HEK293 (cell line): ENCODE measurements at regions not wholly inside any gene's neighbourhood (a gene's known extent, or its start where the extent isn't known, plus 50 kb on each side); places are given as distances from the start of the nearest gene placed in this dataset.

ENCODE experiments used
- CTCF ChIA-PET: fragments of 350-600 bp; formaldehyde crosslinking; extraction: SDS; loops from one replicate; lab custom pipeline; 2021; ENCODE audit warnings: antibody characterized with exemption; lab: Yijun Ruan, JAX
- POLR2A ChIA-PET: fragments of 300-600 bp; formaldehyde crosslinking; extraction: SDS; loops from one replicate; lab custom pipeline; 2020; ENCODE audit warnings: antibody characterized with exemption, inconsistent platforms; lab: Yijun Ruan, JAX
- H3K27ac ChIP-seq: fragments of 200-500 bp; sonication (Bioruptor generic); 2 replicates; pipeline ENCODE4 v1.5.1; 2014; ENCODE audit warnings: low read depth, low read length, control low read depth, inconsistent platforms; ENCODE audit errors: extremely low read depth
- H3K36me3 ChIP-seq, 2 experiments: fragments of 200-500 bp in 1 of 2; sonication (Bioruptor generic) in 1 of 2; 1 replicate in 1 of 2; 2 replicates in 1 of 2; pipeline ENCODE4 v1.5.1; 2014 to 2017; ENCODE audit warnings: inconsistent platforms in 2 of 2, low read length in 2 of 2; ENCODE audit not compliant: control insufficient read depth in 2 of 2, insufficient read depth in 1 of 2
- H3K4me1 ChIP-seq: fragments of 200-500 bp; sonication (Bioruptor generic); 2 replicates; pipeline ENCODE4 v1.5.1; 2014; ENCODE audit warnings: mild to moderate bottlenecking, low read length, inconsistent platforms; ENCODE audit not compliant: control insufficient read depth, insufficient read depth
- H3K4me3 ChIP-seq: 2 replicates; pipeline ENCODE4 v1.5.1; 2011; ENCODE audit warnings: low read depth, mild to moderate bottlenecking, control low read depth, low read length, moderate library complexity
- H3K9me3 ChIP-seq: fragments of 200-500 bp; sonication (Bioruptor generic); 2 replicates; pipeline ENCODE4 v1.5.1; 2014; ENCODE audit warnings: low read depth, low read length, inconsistent platforms; ENCODE audit not compliant: control insufficient read depth, insufficient read depth
- BCL11A ChIP-seq: fragments of 450-650 bp; formaldehyde crosslinking; IDR thresholded peaks from 2 replicates; pipeline ENCODE4 v1.5.1; 2016; ENCODE audit warnings: low read depth, missing biosample characterization, missing genetic modification characterization
- RBAK ChIP-seq: fragments of 450-650 bp; formaldehyde crosslinking; IDR thresholded peaks from 2 replicates; pipeline ENCODE4 v1.5.1; 2016; ENCODE audit warnings: missing biosample characterization, missing genetic modification characterization
- SALL2 ChIP-seq: fragments of 450-650 bp; formaldehyde crosslinking; IDR thresholded peaks from 2 replicates; pipeline ENCODE4 v1.5.0; 2017; ENCODE audit warnings: missing biosample characterization, mild to moderate bottlenecking, missing genetic modification characterization, borderline replicate concordance
- ZBTB1 ChIP-seq: fragments of 450-650 bp; formaldehyde crosslinking; IDR thresholded peaks from 2 replicates; pipeline ENCODE4 v1.5.1; 2016; ENCODE audit warnings: missing biosample characterization, missing genetic modification characterization
- ZNF133 ChIP-seq: fragments of 450-650 bp; formaldehyde crosslinking; IDR thresholded peaks from 2 replicates; pipeline ENCODE4 v1.5.1; 2016; ENCODE audit warnings: missing biosample characterization, missing genetic modification characterization
- ZNF140 ChIP-seq: fragments of 450-650 bp; formaldehyde crosslinking; IDR thresholded peaks from 2 replicates; pipeline ENCODE4 v1.5.1; 2016; ENCODE audit warnings: missing biosample characterization, missing genetic modification characterization
- ZNF248 ChIP-seq: fragments of 450-650 bp; formaldehyde crosslinking; IDR thresholded peaks from 2 replicates; pipeline ENCODE4 v1.5.1; 2017; ENCODE audit warnings: missing biosample characterization, missing genetic modification characterization
- ZNF311 ChIP-seq: fragments of 450-650 bp; formaldehyde crosslinking; IDR thresholded peaks from 2 replicates; pipeline ENCODE4 v1.5.1; 2017; ENCODE audit warnings: missing biosample characterization, missing genetic modification characterization, borderline replicate concordance
- ZNF560 ChIP-seq: fragments of 450-650 bp; formaldehyde crosslinking; IDR thresholded peaks from 2 replicates; pipeline ENCODE4 v1.5.1; 2017; ENCODE audit warnings: missing biosample characterization, missing genetic modification characterization, borderline replicate concordance
- ZNF561 ChIP-seq: fragments of 450-650 bp; IDR thresholded peaks from 2 replicates; pipeline ENCODE4 v1.5.1; 2018; ENCODE audit warnings: missing biosample characterization, missing genetic modification characterization, borderline replicate concordance
- ZNF610 ChIP-seq: fragments of 450-650 bp; formaldehyde crosslinking; IDR thresholded peaks from 2 replicates; pipeline ENCODE4 v1.5.1; 2016; ENCODE audit warnings: missing biosample characterization, missing genetic modification characterization, borderline replicate concordance
- TF ChIP-seq, protein P1 (sequence below): fragments of 450-650 bp; formaldehyde crosslinking; conservative IDR thresholded peaks from 2 replicates; pipeline ENCODE4 v1.5.1; 2016; ENCODE audit warnings: low read depth, missing biosample characterization, missing genetic modification characterization
- TF ChIP-seq, protein P2 (sequence below): fragments of 450-650 bp; formaldehyde crosslinking; IDR thresholded peaks from 2 replicates; pipeline ENCODE4 v1.5.1; 2016; ENCODE audit warnings: missing biosample characterization, missing genetic modification characterization
- TF ChIP-seq, protein P3 (sequence below): fragments of 450-650 bp; formaldehyde crosslinking; IDR thresholded peaks from 2 replicates; pipeline ENCODE4 v1.5.1; 2017; ENCODE audit warnings: missing biosample characterization, missing genetic modification characterization
- TF ChIP-seq, protein P4 (sequence below): fragments of 450-650 bp; formaldehyde crosslinking; IDR thresholded peaks from 2 replicates; pipeline ENCODE4 v1.5.1; 2017; ENCODE audit warnings: missing biosample characterization, mild to moderate bottlenecking, missing genetic modification characterization, moderate library complexity
- TF ChIP-seq, protein P5 (sequence below): fragments of 450-650 bp; formaldehyde crosslinking; IDR thresholded peaks from 2 replicates; pipeline ENCODE4 v1.5.1; 2016; ENCODE audit warnings: missing biosample characterization, missing genetic modification characterization
- TF ChIP-seq, protein P6 (sequence below): fragments of 450-650 bp; formaldehyde crosslinking; IDR thresholded peaks from 2 replicates; pipeline ENCODE4 v1.5.1; 2017; ENCODE audit warnings: missing biosample characterization, missing genetic modification characterization
- TF ChIP-seq, protein P7 (sequence below): fragments of 450-650 bp; formaldehyde crosslinking; IDR thresholded peaks from 2 replicates; pipeline ENCODE4 v1.5.1; 2017; ENCODE audit warnings: missing biosample characterization, missing genetic modification characterization

DNA sequence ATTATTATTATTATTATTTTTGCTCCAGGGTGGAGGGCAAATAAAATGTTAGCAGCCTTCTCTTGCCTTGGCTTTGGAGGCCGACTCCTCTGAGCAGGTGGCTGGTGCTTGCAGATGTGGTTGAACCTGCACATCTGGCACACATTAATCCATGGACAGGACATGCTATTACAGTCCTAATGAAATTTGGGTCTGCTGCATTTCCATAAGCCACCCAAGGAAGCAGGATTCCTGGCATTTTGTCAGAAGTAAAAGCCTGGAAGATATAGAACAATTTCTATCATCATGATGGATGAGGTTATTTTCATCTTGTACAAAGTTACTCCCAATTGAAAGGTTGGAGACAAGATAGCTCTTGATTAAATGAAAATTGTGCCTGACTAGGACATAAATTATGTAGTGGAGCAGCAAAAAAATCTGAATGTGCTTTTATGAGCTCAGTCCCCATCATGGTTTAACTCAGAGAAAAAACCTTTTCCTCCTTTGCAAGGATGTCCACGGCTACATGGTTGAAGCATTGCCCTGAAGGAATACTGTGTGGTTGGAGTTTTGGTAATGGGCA lies 130.9 kb upstream of the RGMA start (continued):
- TF ChIP-seq, protein P1, sequence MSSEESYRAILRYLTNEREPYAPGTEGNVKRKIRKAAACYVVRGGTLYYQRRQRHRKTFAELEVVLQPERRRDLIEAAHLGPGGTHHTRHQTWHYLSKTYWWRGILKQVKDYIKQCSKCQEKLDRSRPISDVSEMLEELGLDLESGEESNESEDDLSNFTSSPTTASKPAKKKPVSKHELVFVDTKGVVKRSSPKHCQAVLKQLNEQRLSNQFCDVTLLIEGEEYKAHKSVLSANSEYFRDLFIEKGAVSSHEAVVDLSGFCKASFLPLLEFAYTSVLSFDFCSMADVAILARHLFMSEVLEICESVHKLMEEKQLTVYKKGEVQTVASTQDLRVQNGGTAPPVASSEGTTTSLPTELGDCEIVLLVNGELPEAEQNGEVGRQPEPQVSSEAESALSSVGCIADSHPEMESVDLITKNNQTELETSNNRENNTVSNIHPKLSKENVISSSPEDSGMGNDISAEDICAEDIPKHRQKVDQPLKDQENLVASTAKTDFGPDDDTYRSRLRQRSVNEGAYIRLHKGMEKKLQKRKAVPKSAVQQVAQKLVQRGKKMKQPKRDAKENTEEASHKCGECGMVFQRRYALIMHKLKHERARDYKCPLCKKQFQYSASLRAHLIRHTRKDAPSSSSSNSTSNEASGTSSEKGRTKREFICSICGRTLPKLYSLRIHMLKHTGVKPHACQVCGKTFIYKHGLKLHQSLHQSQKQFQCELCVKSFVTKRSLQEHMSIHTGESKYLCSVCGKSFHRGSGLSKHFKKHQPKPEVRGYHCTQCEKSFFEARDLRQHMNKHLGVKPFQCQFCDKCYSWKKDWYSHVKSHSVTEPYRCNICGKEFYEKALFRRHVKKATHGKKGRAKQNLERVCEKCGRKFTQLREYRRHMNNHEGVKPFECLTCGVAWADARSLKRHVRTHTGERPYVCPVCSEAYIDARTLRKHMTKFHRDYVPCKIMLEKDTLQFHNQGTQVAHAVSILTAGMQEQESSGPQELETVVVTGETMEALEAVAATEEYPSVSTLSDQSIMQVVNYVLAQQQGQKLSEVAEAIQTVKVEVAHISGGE (tag by site-specific recombination): no peak
- TF ChIP-seq, protein P2, sequence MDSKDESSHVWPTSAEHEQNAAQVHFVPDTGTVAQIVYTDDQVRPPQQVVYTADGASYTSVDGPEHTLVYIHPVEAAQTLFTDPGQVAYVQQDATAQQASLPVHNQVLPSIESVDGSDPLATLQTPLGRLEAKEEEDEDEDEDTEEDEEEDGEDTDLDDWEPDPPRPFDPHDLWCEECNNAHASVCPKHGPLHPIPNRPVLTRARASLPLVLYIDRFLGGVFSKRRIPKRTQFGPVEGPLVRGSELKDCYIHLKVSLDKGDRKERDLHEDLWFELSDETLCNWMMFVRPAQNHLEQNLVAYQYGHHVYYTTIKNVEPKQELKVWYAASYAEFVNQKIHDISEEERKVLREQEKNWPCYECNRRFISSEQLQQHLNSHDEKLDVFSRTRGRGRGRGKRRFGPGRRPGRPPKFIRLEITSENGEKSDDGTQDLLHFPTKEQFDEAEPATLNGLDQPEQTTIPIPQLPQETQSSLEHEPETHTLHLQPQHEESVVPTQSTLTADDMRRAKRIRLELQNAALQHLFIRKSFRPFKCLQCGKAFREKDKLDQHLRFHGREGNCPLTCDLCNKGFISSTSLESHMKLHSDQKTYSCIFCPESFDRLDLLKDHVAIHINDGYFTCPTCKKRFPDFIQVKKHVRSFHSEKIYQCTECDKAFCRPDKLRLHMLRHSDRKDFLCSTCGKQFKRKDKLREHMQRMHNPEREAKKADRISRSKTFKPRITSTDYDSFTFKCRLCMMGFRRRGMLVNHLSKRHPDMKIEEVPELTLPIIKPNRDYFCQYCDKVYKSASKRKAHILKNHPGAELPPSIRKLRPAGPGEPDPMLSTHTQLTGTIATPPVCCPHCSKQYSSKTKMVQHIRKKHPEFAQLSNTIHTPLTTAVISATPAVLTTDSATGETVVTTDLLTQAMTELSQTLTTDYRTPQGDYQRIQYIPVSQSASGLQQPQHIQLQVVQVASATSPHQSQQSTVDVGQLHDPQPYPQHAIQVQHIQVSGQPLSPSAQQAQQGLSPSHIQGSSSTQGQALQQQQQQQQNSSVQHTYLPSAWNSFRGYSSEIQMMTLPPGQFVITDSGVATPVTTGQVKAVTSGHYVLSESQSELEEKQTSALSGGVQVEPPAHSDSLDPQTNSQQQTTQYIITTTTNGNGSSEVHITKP (tag by site-specific recombination): no peak
- TF ChIP-seq, protein P3, sequence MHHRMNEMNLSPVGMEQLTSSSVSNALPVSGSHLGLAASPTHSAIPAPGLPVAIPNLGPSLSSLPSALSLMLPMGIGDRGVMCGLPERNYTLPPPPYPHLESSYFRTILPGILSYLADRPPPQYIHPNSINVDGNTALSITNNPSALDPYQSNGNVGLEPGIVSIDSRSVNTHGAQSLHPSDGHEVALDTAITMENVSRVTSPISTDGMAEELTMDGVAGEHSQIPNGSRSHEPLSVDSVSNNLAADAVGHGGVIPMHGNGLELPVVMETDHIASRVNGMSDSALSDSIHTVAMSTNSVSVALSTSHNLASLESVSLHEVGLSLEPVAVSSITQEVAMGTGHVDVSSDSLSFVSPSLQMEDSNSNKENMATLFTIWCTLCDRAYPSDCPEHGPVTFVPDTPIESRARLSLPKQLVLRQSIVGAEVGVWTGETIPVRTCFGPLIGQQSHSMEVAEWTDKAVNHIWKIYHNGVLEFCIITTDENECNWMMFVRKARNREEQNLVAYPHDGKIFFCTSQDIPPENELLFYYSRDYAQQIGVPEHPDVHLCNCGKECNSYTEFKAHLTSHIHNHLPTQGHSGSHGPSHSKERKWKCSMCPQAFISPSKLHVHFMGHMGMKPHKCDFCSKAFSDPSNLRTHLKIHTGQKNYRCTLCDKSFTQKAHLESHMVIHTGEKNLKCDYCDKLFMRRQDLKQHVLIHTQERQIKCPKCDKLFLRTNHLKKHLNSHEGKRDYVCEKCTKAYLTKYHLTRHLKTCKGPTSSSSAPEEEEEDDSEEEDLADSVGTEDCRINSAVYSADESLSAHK (tag by site-specific recombination): no peak
- TF ChIP-seq, protein P4, sequence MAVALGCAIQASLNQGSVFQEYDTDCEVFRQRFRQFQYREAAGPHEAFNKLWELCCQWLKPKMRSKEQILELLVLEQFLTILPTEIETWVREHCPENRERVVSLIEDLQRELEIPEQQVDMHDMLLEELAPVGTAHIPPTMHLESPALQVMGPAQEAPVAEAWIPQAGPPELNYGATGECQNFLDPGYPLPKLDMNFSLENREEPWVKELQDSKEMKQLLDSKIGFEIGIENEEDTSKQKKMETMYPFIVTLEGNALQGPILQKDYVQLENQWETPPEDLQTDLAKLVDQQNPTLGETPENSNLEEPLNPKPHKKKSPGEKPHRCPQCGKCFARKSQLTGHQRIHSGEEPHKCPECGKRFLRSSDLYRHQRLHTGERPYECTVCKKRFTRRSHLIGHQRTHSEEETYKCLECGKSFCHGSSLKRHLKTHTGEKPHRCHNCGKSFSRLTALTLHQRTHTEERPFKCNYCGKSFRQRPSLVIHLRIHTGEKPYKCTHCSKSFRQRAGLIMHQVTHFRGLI: no peak
- TF ChIP-seq ZBTB1 (no peak), ZNF133 (tag by site-specific recombination) (no peak), ZNF610 (no peak), ZNF561 (tag by site-specific recombination) (no peak)
- TF ChIP-seq, protein P5, sequence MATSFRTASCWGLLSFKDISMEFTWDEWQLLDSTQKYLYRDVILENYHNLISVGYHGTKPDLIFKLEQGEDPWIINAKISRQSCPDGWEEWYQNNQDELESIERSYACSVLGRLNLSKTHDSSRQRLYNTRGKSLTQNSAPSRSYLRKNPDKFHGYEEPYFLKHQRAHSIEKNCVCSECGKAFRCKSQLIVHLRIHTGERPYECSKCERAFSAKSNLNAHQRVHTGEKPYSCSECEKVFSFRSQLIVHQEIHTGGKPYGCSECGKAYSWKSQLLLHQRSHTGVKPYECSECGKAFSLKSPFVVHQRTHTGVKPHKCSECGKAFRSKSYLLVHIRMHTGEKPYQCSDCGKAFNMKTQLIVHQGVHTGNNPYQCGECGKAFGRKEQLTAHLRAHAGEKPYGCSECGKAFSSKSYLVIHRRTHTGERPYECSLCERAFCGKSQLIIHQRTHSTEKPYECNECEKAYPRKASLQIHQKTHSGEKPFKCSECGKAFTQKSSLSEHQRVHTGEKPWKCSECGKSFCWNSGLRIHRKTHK (tag by site-specific recombination): no peak

DNA sequence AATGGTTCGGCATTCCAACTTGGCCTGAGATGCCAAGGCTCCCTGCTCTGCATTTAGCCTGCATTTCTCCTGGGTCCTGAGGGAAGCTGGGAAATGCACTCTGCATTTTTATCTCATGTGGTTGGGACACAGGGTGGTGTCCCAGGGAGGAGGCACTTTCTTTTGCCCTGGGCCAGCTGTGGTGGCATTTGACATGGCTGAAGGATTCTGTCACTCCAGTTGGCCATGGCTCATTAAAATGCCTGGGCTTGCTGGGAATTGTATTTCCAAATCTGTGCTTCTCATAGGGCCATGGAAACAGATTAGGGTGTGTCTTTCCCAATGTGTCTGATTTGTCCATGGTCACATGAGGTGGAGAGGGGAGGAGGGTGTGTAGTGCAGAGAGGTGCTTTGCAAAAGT lies 128.3 kb upstream of the RGMA start:
- H3K4me1 ChIP-seq: no peaks in the 10 kb centered on the region
- POLR2A ChIA-PET: no interaction called here
- no peak overlapping the region for H3K27ac ChIP-seq
- no peak overlapping the region for H3K4me3 ChIP-seq
- no peaks in the 10 kb centered on the region for H3K9me3 ChIP-seq
- H3K36me3 ChIP-seq: no peaks in the 10 kb centered on the region
- CTCF ChIA-PET: interaction anchor here (0.6 kb wide), 1 partner anchor 271 kb away, joined by 3 read pairs; no protein-coding TSS in a partner anchor
- no peak for TF ChIP-seq ZNF311 (tag by site-specific recombination)
- no peak for TF ChIP-seq RBAK (tag by site-specific recombination)
- TF ChIP-seq, protein P5 (tag by site-specific recombination): no peak
- TF ChIP-seq ZNF248 (tag by site-specific recombination): no peak
- no peak for TF ChIP-seq SALL2 (tag by site-specific recombination)
- no peak for TF ChIP-seq ZNF140 (tag by site-specific recombination)
- TF ChIP-seq, protein P6, sequence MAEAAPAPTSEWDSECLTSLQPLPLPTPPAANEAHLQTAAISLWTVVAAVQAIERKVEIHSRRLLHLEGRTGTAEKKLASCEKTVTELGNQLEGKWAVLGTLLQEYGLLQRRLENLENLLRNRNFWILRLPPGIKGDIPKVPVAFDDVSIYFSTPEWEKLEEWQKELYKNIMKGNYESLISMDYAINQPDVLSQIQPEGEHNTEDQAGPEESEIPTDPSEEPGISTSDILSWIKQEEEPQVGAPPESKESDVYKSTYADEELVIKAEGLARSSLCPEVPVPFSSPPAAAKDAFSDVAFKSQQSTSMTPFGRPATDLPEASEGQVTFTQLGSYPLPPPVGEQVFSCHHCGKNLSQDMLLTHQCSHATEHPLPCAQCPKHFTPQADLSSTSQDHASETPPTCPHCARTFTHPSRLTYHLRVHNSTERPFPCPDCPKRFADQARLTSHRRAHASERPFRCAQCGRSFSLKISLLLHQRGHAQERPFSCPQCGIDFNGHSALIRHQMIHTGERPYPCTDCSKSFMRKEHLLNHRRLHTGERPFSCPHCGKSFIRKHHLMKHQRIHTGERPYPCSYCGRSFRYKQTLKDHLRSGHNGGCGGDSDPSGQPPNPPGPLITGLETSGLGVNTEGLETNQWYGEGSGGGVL (tag by site-specific recombination): no peak
- no peak for TF ChIP-seq ZNF560 (tag by site-specific recombination)
- TF ChIP-seq BCL11A (tag by site-specific recombination): no peak
- TF ChIP-seq, protein P7, sequence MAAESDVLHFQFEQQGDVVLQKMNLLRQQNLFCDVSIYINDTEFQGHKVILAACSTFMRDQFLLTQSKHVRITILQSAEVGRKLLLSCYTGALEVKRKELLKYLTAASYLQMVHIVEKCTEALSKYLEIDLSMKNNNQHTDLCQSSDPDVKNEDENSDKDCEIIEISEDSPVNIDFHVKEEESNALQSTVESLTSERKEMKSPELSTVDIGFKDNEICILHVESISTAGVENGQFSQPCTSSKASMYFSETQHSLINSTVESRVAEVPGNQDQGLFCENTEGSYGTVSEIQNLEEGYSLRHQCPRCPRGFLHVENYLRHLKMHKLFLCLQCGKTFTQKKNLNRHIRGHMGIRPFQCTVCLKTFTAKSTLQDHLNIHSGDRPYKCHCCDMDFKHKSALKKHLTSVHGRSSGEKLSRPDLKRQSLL: no peak
